Raji (cell line): ENCODE measurements at regions not wholly inside any gene's neighbourhood (a gene's known extent, or its start where the extent isn't known, plus 50 kb on each side); places are given as distances from the start of the nearest gene placed in this dataset.

ENCODE experiments used
- POLR2A ChIP-seq: IDR thresholded peaks from 2 replicates; pipeline ENCODE4 v1.6.1; 2011; ENCODE audit warnings: low read depth, low read length, control low read depth; ENCODE audit not compliant: insufficient read depth

- TF ChIP-seq POLR2A = no peak
Observed at GRCh38 chr14:89550821-89551220, 133.8 kb upstream of the FOXN3 start.

DNA sequence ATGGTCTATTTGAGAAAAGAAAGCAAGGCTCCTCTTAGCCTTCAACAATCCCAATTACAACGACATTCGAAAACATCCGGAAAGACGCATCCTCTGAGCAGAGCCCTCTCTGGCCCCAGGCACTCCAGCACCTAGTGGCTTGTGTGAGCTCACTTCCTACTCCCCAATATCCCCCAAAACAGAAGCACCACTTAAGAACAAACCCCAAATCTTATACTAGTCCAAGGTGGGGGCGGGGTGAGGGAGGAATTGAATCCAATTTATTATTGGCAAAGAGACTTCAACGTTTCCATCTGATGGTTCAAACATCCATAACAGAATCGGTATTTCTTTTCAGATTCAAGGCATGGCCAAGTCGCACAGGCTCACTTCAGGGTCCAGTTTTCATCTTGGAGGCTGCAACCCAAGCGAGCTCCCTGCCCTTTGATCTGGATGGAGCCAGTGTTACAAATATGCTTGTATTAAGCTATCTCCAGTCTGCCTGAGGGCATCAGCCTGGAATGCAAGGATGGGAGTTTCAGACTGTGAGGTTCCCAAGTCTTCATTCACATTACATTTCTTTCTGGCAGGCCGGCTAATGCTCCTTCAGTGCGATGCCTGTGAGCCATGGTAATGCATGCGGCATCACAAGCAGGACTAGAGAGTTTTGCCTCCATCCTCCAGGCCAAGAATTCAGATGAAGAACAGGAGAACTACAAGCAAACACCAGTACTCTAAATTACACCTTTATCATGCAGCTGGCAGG, 132.5 kb upstream of the FOXN3 start:
- TF ChIP-seq POLR2A = no peak

GRCh38 chr14:89544636-89545301, 127.7 kb upstream of the FOXN3 start:
- no peak for TF ChIP-seq POLR2A

DNA sequence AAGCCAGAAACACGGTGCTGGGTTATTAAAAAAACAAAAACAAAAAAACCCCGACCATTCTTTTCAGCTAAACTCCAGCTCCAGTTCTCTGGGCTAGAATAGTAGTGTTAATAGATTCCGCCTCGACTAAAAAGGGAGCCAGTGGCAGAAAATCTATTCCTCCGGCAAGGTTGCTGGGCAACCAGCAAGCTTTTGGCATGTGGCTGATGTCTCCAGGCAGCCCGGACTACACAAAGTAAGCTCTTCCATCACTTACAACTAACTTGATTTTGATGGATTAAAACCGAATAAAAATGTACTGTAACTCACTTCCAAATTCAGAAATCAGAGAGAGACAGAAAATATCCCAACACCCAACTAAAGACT, 126.4 kb upstream of the FOXN3 start:
- no peak for TF ChIP-seq POLR2A

- TF ChIP-seq POLR2A = no peak
Observed at GRCh38 chr14:89542786-89543424, 125.9 kb upstream of the FOXN3 start.

- TF ChIP-seq POLR2A = no peak
Observed at GRCh38 chr14:89540830-89541470, 123.9 kb upstream of the FOXN3 start.

DNA sequence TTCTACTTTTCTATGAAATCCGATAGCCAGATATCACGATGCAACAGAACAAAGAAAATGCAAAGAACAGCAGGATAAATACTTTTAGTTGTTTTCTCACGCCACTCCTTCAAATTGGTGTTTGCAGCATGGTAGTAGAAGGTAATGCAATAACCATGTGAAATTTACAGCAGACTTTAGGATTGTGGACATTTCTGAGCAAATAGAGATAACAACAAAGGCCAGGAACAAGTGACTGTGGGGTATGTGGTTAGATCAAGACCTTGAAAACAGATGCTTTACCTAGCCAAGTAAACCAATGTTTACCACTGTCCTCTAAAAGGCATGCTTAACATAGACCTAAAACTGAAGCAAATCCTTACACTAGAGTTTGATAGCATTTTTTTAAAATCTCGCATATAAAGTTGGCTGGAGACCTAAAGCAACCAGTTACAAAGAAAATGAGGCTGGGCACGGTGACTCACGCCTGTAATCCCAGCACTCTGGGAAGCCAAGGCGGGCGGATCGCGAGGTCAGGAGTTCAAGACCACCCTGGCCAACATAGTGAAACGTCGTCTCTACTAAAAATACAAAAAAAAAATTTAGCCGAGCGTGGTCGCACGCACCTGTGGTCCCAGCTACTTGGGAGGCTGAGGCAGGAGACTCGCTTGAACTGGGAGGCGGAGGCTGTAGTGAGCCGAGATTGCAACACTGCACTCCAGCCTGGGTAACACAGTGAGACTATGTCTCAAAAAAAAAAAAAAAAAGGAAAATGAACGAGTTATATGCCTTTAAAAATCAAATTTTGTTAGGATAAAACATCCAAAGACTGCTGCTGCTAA, 123.2 kb upstream of the FOXN3 start:
- TF ChIP-seq POLR2A = no peak

DNA sequence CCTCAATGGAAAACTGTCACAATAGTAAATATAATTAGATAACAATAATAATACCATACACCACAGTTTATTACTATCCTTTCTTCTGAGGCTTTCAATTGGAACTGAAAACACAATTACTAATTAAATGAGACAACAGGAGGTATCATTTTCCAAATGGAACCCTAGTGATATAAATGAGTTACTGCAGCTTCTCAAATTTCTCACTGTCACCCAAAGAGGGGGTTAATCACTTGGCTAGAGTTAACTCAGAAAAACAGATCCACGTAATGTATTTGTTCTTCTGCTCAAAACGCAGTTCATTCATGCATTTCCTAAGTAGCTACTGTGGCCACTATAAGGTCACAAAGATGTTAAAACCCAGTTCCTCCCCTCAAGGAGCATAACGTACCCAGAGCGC, 120.9 kb upstream of the FOXN3 start:
- no peak for TF ChIP-seq POLR2A

- TF ChIP-seq POLR2A = no peak
Observed at GRCh38 chr14:89534902-89535685, 118.1 kb upstream of the FOXN3 start.

GRCh38 chr14:89533766-89534165, 116.7 kb upstream of the FOXN3 start:
- TF ChIP-seq POLR2A = no peak

DNA sequence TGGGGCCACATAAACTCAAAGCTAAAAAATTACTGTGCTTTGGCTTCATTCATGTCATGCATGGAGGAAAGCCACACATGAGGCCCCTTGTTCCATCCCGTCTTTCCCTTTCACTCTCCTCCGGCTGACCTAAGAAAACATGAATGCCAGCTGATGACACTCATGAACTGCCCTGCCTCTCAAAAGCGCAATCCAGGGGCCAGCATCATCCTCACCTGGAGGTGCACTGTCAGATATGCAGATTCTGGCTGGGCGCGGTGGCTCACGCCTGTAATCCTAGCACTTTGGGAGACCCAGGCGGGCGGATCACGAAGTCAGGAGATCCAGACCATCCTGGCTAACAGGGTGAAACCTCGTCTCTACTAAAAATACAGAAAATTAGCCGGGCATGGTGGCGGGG, 116.1 kb upstream of the FOXN3 start:
- no peak for TF ChIP-seq POLR2A

DNA sequence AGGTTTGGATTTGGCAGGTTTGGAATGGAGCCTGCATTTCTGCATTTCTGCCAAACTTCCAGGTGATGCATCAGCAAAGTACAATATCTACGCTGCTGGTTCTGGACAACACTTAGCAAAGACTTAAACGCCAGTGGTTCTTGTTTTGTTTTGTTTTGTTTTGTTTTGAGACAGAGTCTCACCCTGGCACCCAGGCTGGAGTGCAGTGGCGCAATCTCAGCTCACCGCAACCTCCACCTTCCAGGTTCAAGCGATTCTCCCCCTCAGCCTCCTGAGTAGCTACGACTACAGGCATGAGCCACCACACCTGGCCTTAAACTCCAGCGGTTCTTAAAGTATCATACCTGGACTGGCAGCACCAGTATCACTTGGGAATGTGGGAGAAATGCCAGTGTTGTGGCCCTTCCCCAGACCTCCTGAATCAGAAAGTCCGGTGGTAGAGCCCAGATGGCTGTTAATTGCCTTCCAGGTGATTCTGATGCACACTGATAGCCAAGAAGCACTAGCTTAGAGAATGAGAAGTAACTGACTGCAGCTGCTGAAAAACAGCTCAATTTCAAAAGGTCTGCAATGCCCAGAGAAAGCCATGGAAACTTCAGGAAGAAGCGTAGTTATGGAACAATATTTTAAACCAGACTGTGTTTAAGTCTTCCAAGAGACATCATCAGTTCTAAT, 114.8 kb upstream of the FOXN3 start:
- TF ChIP-seq POLR2A = no peak

- TF ChIP-seq POLR2A = no peak
Observed at GRCh38 chr14:89524990-89525667, 108.1 kb upstream of the FOXN3 start.
